ENCODE measurements at regions not wholly inside any gene's neighbourhood (a gene's known extent, or its start where the extent isn't known, plus 50 kb on each side); places are given as distances from the start of the nearest gene placed in this dataset.
"Not testable (repeated sequence)": the region's sequence is repeated elsewhere in the genome, so short reads cannot be mapped to it uniquely, and the experiment has no call there.

- no peak for DNase-seq
Observed at GRCh38 chr12:105423237-105423636, 92.7 kb downstream of the C12orf75 start.

- DNase-seq, result peak in 1 of 56 donors; percentile 0
Observed at GRCh38 chr12:105423921-105424320, 93.4 kb downstream of the C12orf75 start.

GRCh38 chr12:105425254-105426174 is 95.0 kb downstream of the C12orf75 start:
- DNase-seq, result no peak

GRCh38 chr12:105426766-105427165 is 96.3 kb downstream of the C12orf75 start:
- DNase-seq, result no peak

- DNase-seq, result no peak
Observed at GRCh38 chr12:105427883-105428282, 97.4 kb downstream of the C12orf75 start.

GRCh38 chr12:105428793-105429395 is 98.4 kb downstream of the C12orf75 start:
- no peak for DNase-seq

GRCh38 chr12:105429511-105429910 is 99.0 kb downstream of the C12orf75 start:
- DNase-seq, result no peak

GRCh38 chr12:105431537-105432100 is 101.1 kb downstream of the C12orf75 start:
- DNase-seq, result no peak

- no peak for DNase-seq
Observed at GRCh38 chr12:105433804-105434203, 103.3 kb downstream of the C12orf75 start.

- DNase-seq, result no peak
Observed at GRCh38 chr12:105436636-105437035, 106.1 kb downstream of the C12orf75 start.

GRCh38 chr12:105440037-105440664 is 109.7 kb downstream of the C12orf75 start:
- DNase-seq, result no peak

GRCh38 chr12:105443802-105444652 is 113.5 kb downstream of the C12orf75 start:
- no peak for DNase-seq

GRCh38 chr12:105444653-105445102 is 114.2 kb downstream of the C12orf75 start:
- no peak for DNase-seq

- no peak for DNase-seq
Observed at GRCh38 chr12:105445249-105445648, 114.8 kb downstream of the C12orf75 start.

- DNase-seq, result no peak
Observed at GRCh38 chr12:105445649-105446048, 115.2 kb downstream of the C12orf75 start.

GRCh38 chr12:105446460-105446859 is 116.0 kb downstream of the C12orf75 start:
- not testable (repeated sequence) for DNase-seq

- DNase-seq, result no peak
Observed at GRCh38 chr12:105449431-105449830, 118.9 kb downstream of the C12orf75 start.

GRCh38 chr12:105451211-105451610 is 120.7 kb downstream of the C12orf75 start:
- DNase-seq, result no peak

GRCh38 chr12:105451798-105452197 is 121.3 kb downstream of the C12orf75 start:
- no peak for DNase-seq

- DNase-seq, result no peak
Observed at GRCh38 chr12:105453316-105453715, 122.8 kb downstream of the C12orf75 start.

- DNase-seq, result no peak
Observed at GRCh38 chr12:105454688-105455087, 124.2 kb downstream of the C12orf75 start.

Data from nucleus accumbens (tissue), 56 donors.